ENCODE measurements at regions not wholly inside any gene's neighbourhood (a gene's known extent, or its start where the extent isn't known, plus 50 kb on each side); places are given as distances from the start of the nearest gene placed in this dataset.

- Histone ChIP-seq H3K27me3 (ENCODE audit: control insufficient read depth in 1 of 2, insufficient read depth in 2 of 2, low read length in 2 of 2) (peaks cover 0 to 1% of the 10 kb centered on the region in 2 experiments; a peak in 1 of 5 replicates), H3K9ac (ENCODE audit: insufficient read depth, low read depth, low read length) (no peak overlapping the region), H3K9me3 (ENCODE audit: low read length) (no peaks in the 10 kb centered on the region), H3K36me3 (replicated peaks in 1 of 2; ENCODE audit: control insufficient read depth in 1 of 2, insufficient read depth in 2 of 2, low read length in 2 of 2) (no peaks in the 10 kb centered on the region), H3K4me1 (ENCODE audit: insufficient read depth, low read length) (peaks cover 40% of the 10 kb centered on the region), H3K79me2 (ENCODE audit: insufficient read depth, low read length) (no peaks in the 10 kb centered on the region), H3K4me2 (ENCODE audit: low read depth, low read length) (no peak overlapping the region), H3K27ac (ENCODE audit: extremely low read length, insufficient read depth, low read length) (no peak overlapping the region), H3K4me3 (replicated peaks in 1 of 3; ENCODE audit: insufficient read depth in 1 of 3, low read depth in 2 of 3, low read length in 3 of 3) (no peak overlapping the region), H4K20me1 (ENCODE audit: insufficient read depth, low read length) (no peaks in the 10 kb centered on the region), H2AFZ (ENCODE audit: low read length) (no peak overlapping the region)
- no TSS peak for BruUV-seq (replicated peaks)
- in situ Hi-C loops (cut with HindIII; ENCODE audit: extremely low pct_ligation_motif_present, low pct_unique_long_range_greater_than_20kb): no loop called here
- WGBS (ENCODE audit: low lambda C conversion rate): 87% methylated on average over 5 of the region's 5 CpGs
- ChIA-PET POLR2A (no interaction called here), CTCF (ENCODE audit: low intra/inter-chr PET ratio, low total read pairs) (no interaction called here)
- TF ChIP-seq MTA3 (CRISPR knock-in tag; IDR thresholded peaks at IDR 0.05): no peak
- no peak for TF ChIP-seq IRX3 (CRISPR knock-in tag; IDR thresholded peaks at IDR 0.05; ENCODE audit: borderline replicate concordance, low read depth)
- TF ChIP-seq ZNF891 (CRISPR knock-in tag; IDR thresholded peaks at IDR 0.05): no peak
- no peak for TF ChIP-seq CAMTA2 (CRISPR knock-in tag; IDR thresholded peaks at IDR 0.05; ENCODE audit: borderline replicate concordance)
- TF ChIP-seq RAD21 (CRISPR knock-in tag; IDR thresholded peaks at IDR 0.05): no peak
- no peak for TF ChIP-seq KDM4B (CRISPR knock-in tag; IDR thresholded peaks at IDR 0.05)
- TF ChIP-seq ZNF550 (CRISPR knock-in tag; IDR thresholded peaks at IDR 0.05; ENCODE audit: borderline replicate concordance): no peak
- TF ChIP-seq, protein P1, sequence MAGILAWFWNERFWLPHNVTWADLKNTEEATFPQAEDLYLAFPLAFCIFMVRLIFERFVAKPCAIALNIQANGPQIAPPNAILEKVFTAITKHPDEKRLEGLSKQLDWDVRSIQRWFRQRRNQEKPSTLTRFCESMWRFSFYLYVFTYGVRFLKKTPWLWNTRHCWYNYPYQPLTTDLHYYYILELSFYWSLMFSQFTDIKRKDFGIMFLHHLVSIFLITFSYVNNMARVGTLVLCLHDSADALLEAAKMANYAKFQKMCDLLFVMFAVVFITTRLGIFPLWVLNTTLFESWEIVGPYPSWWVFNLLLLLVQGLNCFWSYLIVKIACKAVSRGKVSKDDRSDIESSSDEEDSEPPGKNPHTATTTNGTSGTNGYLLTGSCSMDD (CRISPR knock-in tag; IDR thresholded peaks at IDR 0.05): no peak
- TF ChIP-seq, protein P2, sequence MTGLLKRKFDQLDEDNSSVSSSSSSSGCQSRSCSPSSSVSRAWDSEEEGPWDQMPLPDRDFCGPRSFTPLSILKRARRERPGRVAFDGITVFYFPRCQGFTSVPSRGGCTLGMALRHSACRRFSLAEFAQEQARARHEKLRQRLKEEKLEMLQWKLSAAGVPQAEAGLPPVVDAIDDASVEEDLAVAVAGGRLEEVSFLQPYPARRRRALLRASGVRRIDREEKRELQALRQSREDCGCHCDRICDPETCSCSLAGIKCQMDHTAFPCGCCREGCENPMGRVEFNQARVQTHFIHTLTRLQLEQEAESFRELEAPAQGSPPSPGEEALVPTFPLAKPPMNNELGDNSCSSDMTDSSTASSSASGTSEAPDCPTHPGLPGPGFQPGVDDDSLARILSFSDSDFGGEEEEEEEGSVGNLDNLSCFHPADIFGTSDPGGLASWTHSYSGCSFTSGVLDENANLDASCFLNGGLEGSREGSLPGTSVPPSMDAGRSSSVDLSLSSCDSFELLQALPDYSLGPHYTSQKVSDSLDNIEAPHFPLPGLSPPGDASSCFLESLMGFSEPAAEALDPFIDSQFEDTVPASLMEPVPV (CRISPR knock-in tag; IDR thresholded peaks at IDR 0.05): no peak
- TF ChIP-seq ZNF761 (CRISPR knock-in tag; conservative IDR thresholded peaks at IDR 0.05): no peak
- TF ChIP-seq ZBTB20 (CRISPR knock-in tag; IDR thresholded peaks at IDR 0.05; ENCODE audit: borderline replicate concordance, low read depth): no peak
- no peak for TF ChIP-seq IRF9 (CRISPR knock-in tag; IDR thresholded peaks at IDR 0.05; ENCODE audit: borderline replicate concordance)
- no peak for TF ChIP-seq ZNF629 (CRISPR knock-in tag; conservative IDR thresholded peaks at IDR 0.05)
- TF ChIP-seq KAT8 (CRISPR knock-in tag; IDR thresholded peaks at IDR 0.05): no peak
- intact Hi-C loops (cut with micrococcal nuclease; ENCODE audit: unreplicated experiment): loop anchor here (10.0 kb wide), 1 partner anchor 226 kb away; the partner anchor contains the start of gene RHOU
- ATAC-seq (no peak), DNase-seq (ENCODE audit: low spot score) (no peak), FAIRE-seq (no peak)
Measured at GRCh38 chr1:228960705-228961104, 225.4 kb downstream of the RHOU start.

Measured in HepG2 (cell line).